ENCODE measurements at regions not wholly inside any gene's neighbourhood (a gene's known extent, or its start where the extent isn't known, plus 50 kb on each side); places are given as distances from the start of the nearest gene placed in this dataset.
"Not testable (repeated sequence)": the region's sequence is repeated elsewhere in the genome, so short reads cannot be mapped to it uniquely, and the experiment has no call there.

DNA sequence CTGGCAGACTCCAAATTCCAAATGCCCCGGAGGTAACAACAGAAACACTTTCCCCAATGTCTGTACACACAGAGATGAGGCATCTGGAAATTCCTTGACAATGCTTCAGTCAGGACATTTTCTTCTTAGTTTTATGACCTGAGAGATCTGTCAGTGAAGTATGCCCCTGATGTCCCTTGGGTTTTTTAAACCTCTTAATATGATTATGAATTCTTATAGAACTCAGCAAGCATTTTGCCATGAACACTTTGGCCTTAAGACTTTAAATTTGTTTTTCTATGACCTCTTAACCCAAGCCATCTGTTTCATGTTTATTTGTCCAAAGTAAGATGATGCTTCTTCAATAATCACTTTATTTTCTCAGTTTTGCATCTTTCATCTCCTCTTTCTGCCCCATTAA, 1206.2 kb downstream of the GATA3 start:
- Histone ChIP-seq H3K27me3 (ENCODE audit: control insufficient read depth in 3 of 3, insufficient read depth in 3 of 3, low read length in 3 of 3) (peaks cover 0 to 2% (median 0%) of the 10 kb centered on the region in 3 donors), H3K4me1 (ENCODE audit: control insufficient read depth in 3 of 3, insufficient read depth in 2 of 3, low read depth in 1 of 3, low read length in 2 of 3) (no peaks in the 10 kb centered on the region), H3K4me3 (ENCODE audit: low read depth in 1 of 3, low read length in 3 of 3) (no peak overlapping the region), H3K36me3 (ENCODE audit: control insufficient read depth in 3 of 3, insufficient read depth in 2 of 3, low read depth in 1 of 3, low read length in 3 of 3) (no peaks in the 10 kb centered on the region), H3K27ac (ENCODE audit: low read depth in 1 of 3, low read length in 2 of 3) (no peak overlapping the region), H3K9me3 (ENCODE audit: control insufficient read depth in 2 of 2, insufficient read depth in 1 of 2, low read depth in 1 of 2, low read length in 1 of 2) (no peaks in the 10 kb centered on the region)
- 30 to 66% (median 41%) methylated on average over 1 of the region's 1 CpG for WGBS, 3 donors
- DNase-seq (no peak), FAIRE-seq (no peak)

DNA sequence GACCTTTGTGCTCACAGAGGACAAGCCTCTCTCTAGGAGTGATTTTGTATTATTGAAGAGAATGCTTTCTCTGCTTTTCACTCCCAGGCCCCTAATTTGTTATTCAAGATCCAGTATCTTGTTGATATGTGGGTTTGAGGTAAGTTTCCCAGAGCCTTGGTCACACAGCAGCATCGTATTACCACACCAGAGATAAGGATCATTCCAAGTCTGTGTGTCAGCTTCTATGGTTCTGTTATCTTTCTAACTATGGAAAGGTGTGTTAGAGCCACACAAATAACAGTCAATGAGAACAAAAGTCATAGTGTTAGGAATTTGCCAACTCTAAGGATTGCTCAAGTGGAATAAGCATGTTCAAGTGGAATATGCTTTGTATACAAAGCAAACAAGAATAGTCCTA, 1208.3 kb downstream of the GATA3 start:
- FAIRE-seq: no peak
- 14 to 28% (median 28%) methylated on average over 1 of the region's 1 CpG for WGBS, 3 donors
- H3K4me3 ChIP-seq (ENCODE audit: low read depth in 1 of 3, low read length in 3 of 3): no peak overlapping the region

DNA sequence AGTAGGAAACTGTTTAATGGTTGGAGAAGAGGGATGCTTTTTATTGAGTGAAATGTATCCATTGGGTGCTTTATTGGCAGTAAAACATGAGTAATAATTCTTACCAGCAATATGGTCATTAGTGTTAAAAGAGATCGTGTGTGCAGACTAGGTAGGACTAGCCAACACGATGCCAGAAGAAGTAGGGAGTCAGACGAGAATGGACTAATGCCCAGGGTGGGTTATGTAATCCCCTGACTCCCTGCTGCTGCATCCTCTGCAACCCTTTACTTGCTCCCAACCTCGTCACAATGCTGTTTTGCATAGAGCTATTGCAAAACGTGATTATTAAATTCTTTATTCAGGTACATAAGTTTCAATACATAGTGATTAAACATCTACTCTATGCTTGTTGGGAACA, 1213.7 kb downstream of the GATA3 start:
- no peak overlapping the region for H3K27ac ChIP-seq (ENCODE audit: low read depth in 1 of 3, low read length in 2 of 3)
- no peaks in the 10 kb centered on the region for H3K9me3 ChIP-seq (ENCODE audit: control insufficient read depth in 2 of 2, insufficient read depth in 1 of 2, low read depth in 1 of 2, low read length in 1 of 2)
- H3K4me1 ChIP-seq (ENCODE audit: control insufficient read depth in 3 of 3, insufficient read depth in 2 of 3, low read depth in 1 of 3, low read length in 2 of 3): no peaks in the 10 kb centered on the region
- H3K36me3 ChIP-seq (ENCODE audit: control insufficient read depth in 3 of 3, insufficient read depth in 2 of 3, low read depth in 1 of 3, low read length in 3 of 3): no peaks in the 10 kb centered on the region
- H3K4me3 ChIP-seq (ENCODE audit: low read depth in 1 of 3, low read length in 3 of 3): no peak overlapping the region
- no peaks in the 10 kb centered on the region for H3K27me3 ChIP-seq (ENCODE audit: control insufficient read depth in 3 of 3, insufficient read depth in 3 of 3, low read length in 3 of 3)
- DNase-seq (no peak), FAIRE-seq (no peak)
- WGBS, 3 donors: 52 to 69% (median 58%) methylated on average over 5 of the region's 5 CpGs

More for the DNA sequence above, 1208.3 kb downstream of the GATA3 start:
- no peaks in the 10 kb centered on the region for H3K4me1 ChIP-seq (ENCODE audit: control insufficient read depth in 3 of 3, insufficient read depth in 2 of 3, low read depth in 1 of 3, low read length in 2 of 3)
- H3K36me3 ChIP-seq (ENCODE audit: control insufficient read depth in 3 of 3, insufficient read depth in 2 of 3, low read depth in 1 of 3, low read length in 3 of 3): no peaks in the 10 kb centered on the region
- no peaks in the 10 kb centered on the region for H3K9me3 ChIP-seq (ENCODE audit: control insufficient read depth in 2 of 2, insufficient read depth in 1 of 2, low read depth in 1 of 2, low read length in 1 of 2)
- no peak for DNase-seq
- H3K27ac ChIP-seq (ENCODE audit: low read depth in 1 of 3, low read length in 2 of 3): no peak overlapping the region
- peaks cover 0 to 2% (median 0%) of the 10 kb centered on the region in 3 donors for H3K27me3 ChIP-seq (ENCODE audit: control insufficient read depth in 3 of 3, insufficient read depth in 3 of 3, low read length in 3 of 3)

DNA sequence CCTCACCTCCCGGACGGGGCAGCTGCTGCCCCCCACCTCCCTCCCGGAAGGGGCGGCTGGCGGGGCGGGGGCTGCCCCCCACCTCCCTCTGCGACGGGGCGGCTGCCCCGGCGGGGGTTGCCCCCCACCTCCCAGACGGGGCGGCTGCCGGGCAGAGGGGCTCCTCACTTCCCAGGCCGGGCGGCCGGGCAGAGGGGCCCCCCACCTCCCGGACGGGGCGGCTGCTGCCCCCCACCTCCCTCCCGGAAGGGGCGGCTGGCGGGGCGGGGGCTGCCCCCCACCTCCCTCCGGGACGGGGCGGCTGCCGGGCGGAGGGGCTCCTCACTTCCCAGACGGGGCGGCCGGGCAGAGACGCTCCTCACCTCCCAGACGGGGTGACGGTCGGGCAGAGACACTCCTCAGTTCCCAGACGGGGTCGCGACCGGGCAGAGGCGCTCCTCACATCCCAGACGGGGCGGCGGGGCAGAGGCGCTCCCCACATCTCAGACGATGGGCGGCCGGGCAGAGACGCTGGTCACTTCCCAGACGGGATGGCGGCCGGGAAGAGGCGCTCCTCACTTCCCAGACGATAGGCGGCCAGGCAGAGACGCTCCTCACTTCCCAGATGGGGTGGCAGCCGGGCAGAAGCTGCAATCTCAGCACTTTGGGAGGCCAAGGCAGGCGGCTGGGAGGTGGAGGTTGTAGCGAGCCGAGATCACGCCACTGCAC, 1218.8 kb downstream of the GATA3 start:
- not testable (repeated sequence) for FAIRE-seq; H3K4me1 ChIP-seq (ENCODE audit: control insufficient read depth in 3 of 3, insufficient read depth in 2 of 3, low read depth in 1 of 3, low read length in 2 of 3); H3K36me3 ChIP-seq (ENCODE audit: control insufficient read depth in 3 of 3, insufficient read depth in 2 of 3, low read depth in 1 of 3, low read length in 3 of 3); H3K9me3 ChIP-seq (ENCODE audit: control insufficient read depth in 2 of 2, insufficient read depth in 1 of 2, low read depth in 1 of 2, low read length in 1 of 2); DNase-seq; H3K27me3 ChIP-seq (ENCODE audit: control insufficient read depth in 3 of 3, insufficient read depth in 3 of 3, low read length in 3 of 3); H3K4me3 ChIP-seq (ENCODE audit: low read depth in 1 of 3, low read length in 3 of 3); H3K27ac ChIP-seq (ENCODE audit: low read depth in 1 of 3, low read length in 2 of 3)
- 91 to 97% (median 96%) methylated on average over 28 to 61 of the region's 61 CpGs for WGBS, 3 donors

DNA sequence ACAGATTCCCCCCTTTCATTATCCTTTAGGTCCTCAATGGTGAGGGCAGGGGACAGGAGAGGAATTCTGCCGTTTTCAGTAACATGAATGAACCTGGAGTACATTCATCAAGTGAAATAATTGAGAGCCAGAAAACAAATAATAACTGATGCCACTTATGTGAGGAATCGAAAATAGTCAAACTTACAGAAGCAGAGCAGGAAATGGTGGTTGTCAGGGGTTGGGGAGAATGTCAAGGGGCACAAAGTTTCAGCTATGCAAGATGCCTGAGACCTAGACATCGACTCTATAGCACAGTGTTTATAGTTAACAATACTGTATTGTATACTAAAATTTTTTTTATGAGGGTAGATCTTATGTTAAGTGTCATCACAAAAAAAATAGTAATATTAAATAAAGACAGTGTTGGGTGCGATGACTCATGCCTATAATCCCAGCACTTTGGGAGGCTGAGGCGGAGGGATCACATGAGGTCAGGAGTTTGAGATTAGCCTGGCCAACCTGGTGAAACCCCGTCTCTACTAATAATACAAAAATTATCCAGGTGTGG, 1219.8 kb downstream of the GATA3 start:
- Histone ChIP-seq H3K4me1 (ENCODE audit: control insufficient read depth in 3 of 3, insufficient read depth in 2 of 3, low read depth in 1 of 3, low read length in 2 of 3) (no peaks in the 10 kb centered on the region), H3K36me3 (ENCODE audit: control insufficient read depth in 3 of 3, insufficient read depth in 2 of 3, low read depth in 1 of 3, low read length in 3 of 3) (no peaks in the 10 kb centered on the region), H3K27ac (ENCODE audit: low read depth in 1 of 3, low read length in 2 of 3) (no peak overlapping the region), H3K4me3 (ENCODE audit: low read depth in 1 of 3, low read length in 3 of 3) (no peak overlapping the region), H3K9me3 (ENCODE audit: control insufficient read depth in 2 of 2, insufficient read depth in 1 of 2, low read depth in 1 of 2, low read length in 1 of 2) (no peaks in the 10 kb centered on the region), H3K27me3 (ENCODE audit: control insufficient read depth in 3 of 3, insufficient read depth in 3 of 3, low read length in 3 of 3) (no peaks in the 10 kb centered on the region)
- FAIRE-seq (no peak), DNase-seq (no peak)
- 66 to 73% (median 71%) methylated on average over 6 of the region's 6 CpGs for WGBS, 3 donors

DNA sequence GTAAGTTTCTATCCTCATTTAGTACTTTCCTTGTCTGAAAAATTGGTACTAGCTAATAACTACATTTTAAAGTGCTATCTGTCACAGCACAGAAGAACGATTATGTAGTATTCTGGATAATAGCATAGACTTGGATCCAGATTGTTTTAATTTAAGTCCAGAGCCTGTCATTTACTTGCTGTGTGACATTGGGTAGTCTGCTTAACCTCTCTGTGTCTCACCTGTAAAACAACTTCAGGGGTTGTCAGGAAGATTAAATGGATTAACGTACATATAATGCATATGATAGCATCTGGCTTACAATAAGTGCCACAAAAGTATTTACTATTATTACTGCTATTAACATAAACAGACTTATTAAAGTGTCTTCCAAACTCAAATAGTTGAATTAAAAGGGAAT, 1221.4 kb downstream of the GATA3 start:
- FAIRE-seq: no peak
- DNase-seq: no peak
- no peaks in the 10 kb centered on the region for H3K36me3 ChIP-seq (ENCODE audit: control insufficient read depth in 3 of 3, insufficient read depth in 2 of 3, low read depth in 1 of 3, low read length in 3 of 3)
- no peak overlapping the region for H3K27ac ChIP-seq (ENCODE audit: low read depth in 1 of 3, low read length in 2 of 3)
- H3K9me3 ChIP-seq (ENCODE audit: control insufficient read depth in 2 of 2, insufficient read depth in 1 of 2, low read depth in 1 of 2, low read length in 1 of 2): no peaks in the 10 kb centered on the region
- 68 to 71% (median 70%) methylated on average over 2 of the region's 2 CpGs for WGBS, 3 donors
- H3K4me3 ChIP-seq (ENCODE audit: low read depth in 1 of 3, low read length in 3 of 3): no peak overlapping the region
- no peaks in the 10 kb centered on the region for H3K4me1 ChIP-seq (ENCODE audit: control insufficient read depth in 3 of 3, insufficient read depth in 2 of 3, low read depth in 1 of 3, low read length in 2 of 3)
- H3K27me3 ChIP-seq (ENCODE audit: control insufficient read depth in 3 of 3, insufficient read depth in 3 of 3, low read length in 3 of 3): no peaks in the 10 kb centered on the region

DNA sequence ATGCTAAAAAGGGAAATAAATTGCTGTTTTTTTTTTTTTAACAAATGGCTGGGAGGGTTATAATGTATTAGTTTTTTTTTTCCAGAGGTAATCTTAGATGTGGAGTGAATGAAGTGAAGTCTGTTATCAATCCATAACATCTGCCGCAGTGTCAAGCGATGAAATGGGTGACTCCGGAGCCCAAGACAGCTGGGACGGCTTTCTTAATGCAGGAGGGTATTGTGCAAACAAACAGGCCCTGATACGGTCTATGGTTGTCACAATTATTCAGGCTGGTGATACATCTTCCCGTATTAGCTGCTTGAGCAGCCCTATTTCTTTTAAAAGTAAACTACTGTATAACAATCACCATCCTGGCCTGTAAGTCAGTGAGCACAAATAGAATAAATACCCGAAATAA, 1231.2 kb downstream of the GATA3 start:
- no peak for DNase-seq
- Histone ChIP-seq H3K27me3 (ENCODE audit: control insufficient read depth in 3 of 3, insufficient read depth in 3 of 3, low read length in 3 of 3) (no peaks in the 10 kb centered on the region), H3K4me1 (ENCODE audit: control insufficient read depth in 3 of 3, insufficient read depth in 2 of 3, low read depth in 1 of 3, low read length in 2 of 3) (no peaks in the 10 kb centered on the region), H3K9me3 (ENCODE audit: control insufficient read depth in 2 of 2, insufficient read depth in 1 of 2, low read depth in 1 of 2, low read length in 1 of 2) (no peaks in the 10 kb centered on the region), H3K27ac (ENCODE audit: low read depth in 1 of 3, low read length in 2 of 3) (no peak overlapping the region), H3K36me3 (ENCODE audit: control insufficient read depth in 3 of 3, insufficient read depth in 2 of 3, low read depth in 1 of 3, low read length in 3 of 3) (no peaks in the 10 kb centered on the region), H3K4me3 (ENCODE audit: low read depth in 1 of 3, low read length in 3 of 3) (no peak overlapping the region)
- no peak for FAIRE-seq
- WGBS, 3 donors: 57 to 75% (median 71%) methylated on average over 7 of the region's 7 CpGs

DNA sequence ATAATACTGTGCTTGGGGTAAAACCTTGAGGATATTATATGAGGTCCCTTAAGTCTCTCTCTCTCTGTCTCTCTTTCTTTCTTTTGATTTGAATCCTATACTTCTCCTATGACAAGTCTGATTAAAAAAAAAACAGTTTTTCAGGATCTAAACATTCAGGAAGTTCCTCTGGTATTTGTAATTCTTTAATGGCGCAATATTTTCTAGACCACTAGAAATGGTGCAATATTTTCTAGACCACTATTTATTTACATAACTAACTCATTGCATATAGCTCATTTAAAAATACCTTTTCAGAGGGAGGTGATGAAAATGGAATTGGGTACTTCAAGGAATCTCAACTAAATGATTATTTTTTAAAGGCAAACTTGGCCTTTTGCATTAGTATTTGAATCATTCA, 1235.3 kb downstream of the GATA3 start:
- no peaks in the 10 kb centered on the region for H3K4me1 ChIP-seq (ENCODE audit: control insufficient read depth in 3 of 3, insufficient read depth in 2 of 3, low read depth in 1 of 3, low read length in 2 of 3)
- FAIRE-seq (no peak), DNase-seq (no peak)
- H3K36me3 ChIP-seq (ENCODE audit: control insufficient read depth in 3 of 3, insufficient read depth in 2 of 3, low read depth in 1 of 3, low read length in 3 of 3): no peaks in the 10 kb centered on the region
- WGBS, 3 donors: 89 to 100% (median 91%) methylated on average over 1 of the region's 1 CpG
- no peaks in the 10 kb centered on the region for H3K27me3 ChIP-seq (ENCODE audit: control insufficient read depth in 3 of 3, insufficient read depth in 3 of 3, low read length in 3 of 3)
- no peak overlapping the region for H3K27ac ChIP-seq (ENCODE audit: low read depth in 1 of 3, low read length in 2 of 3)
- no peak overlapping the region for H3K4me3 ChIP-seq (ENCODE audit: low read depth in 1 of 3, low read length in 3 of 3)
- no peaks in the 10 kb centered on the region for H3K9me3 ChIP-seq (ENCODE audit: control insufficient read depth in 2 of 2, insufficient read depth in 1 of 2, low read depth in 1 of 2, low read length in 1 of 2)

DNA sequence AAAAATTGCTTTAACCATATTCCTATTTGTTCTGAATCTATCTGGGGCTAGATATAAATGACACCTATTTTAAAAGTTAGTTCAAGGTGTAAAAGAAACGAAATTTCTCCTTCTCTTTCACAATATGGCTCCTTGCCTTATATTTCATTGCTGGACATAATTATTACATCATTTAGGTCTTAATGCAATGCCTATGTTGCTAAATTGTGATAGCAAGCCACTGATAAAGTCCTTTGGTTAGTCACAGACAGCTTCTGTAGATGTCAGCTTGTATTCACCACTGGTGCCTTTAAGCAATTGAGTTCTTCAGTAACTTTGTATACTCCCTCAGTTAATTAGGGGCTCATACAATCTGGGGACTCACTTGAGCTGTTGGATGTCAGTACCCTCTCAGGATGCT, 1236.6 kb downstream of the GATA3 start:
- H3K27ac ChIP-seq (ENCODE audit: low read depth in 1 of 3, low read length in 2 of 3): no peak overlapping the region
- H3K9me3 ChIP-seq (ENCODE audit: control insufficient read depth in 2 of 2, insufficient read depth in 1 of 2, low read depth in 1 of 2, low read length in 1 of 2): no peaks in the 10 kb centered on the region
- WGBS, 3 donors: 8 to 44% (median 15%) methylated on average over 1 of the region's 1 CpG
- FAIRE-seq (no peak), DNase-seq (no peak)
- H3K36me3 ChIP-seq (ENCODE audit: control insufficient read depth in 3 of 3, insufficient read depth in 2 of 3, low read depth in 1 of 3, low read length in 3 of 3): no peaks in the 10 kb centered on the region
- no peaks in the 10 kb centered on the region for H3K4me1 ChIP-seq (ENCODE audit: control insufficient read depth in 3 of 3, insufficient read depth in 2 of 3, low read depth in 1 of 3, low read length in 2 of 3)
- no peaks in the 10 kb centered on the region for H3K27me3 ChIP-seq (ENCODE audit: control insufficient read depth in 3 of 3, insufficient read depth in 3 of 3, low read length in 3 of 3)
- H3K4me3 ChIP-seq (ENCODE audit: low read depth in 1 of 3, low read length in 3 of 3): no peak overlapping the region

All from small intestine (tissue), 7 donors.